HG02588 (cell line): ENCODE measurements at regions not wholly inside any gene's neighbourhood (a gene's known extent, or its start where the extent isn't known, plus 50 kb on each side); places are given as distances from the start of the nearest gene placed in this dataset.

ENCODE experiments used
- ATAC-seq: cut with Tn5 transposase; IDR thresholded peaks from one replicate; pipeline ENCODE4 v1.9.1; 2021; ENCODE audit warnings: mild to moderate bottlenecking, moderate library complexity; ENCODE audit not compliant: unreplicated experiment

GRCh38 chr14:84167026-84167425, 1362.9 kb upstream of the FLRT2 start:
- no peak for ATAC-seq

- ATAC-seq = no peak
These were observed 1349.6 kb upstream of the FLRT2 start for GRCh38 chr14:84180336-84180735.

GRCh38 chr14:84181072-84181471, 1348.9 kb upstream of the FLRT2 start:
- no peak for ATAC-seq

- ATAC-seq = no peak
These were observed 1334.4 kb upstream of the FLRT2 start for GRCh38 chr14:84195514-84195913.

- ATAC-seq = no peak
These were observed 1332.2 kb upstream of the FLRT2 start for GRCh38 chr14:84197704-84198103.

- ATAC-seq = no peak
These were observed 1327.5 kb upstream of the FLRT2 start for GRCh38 chr14:84202486-84202885.

GRCh38 chr14:84203896-84204295, 1326.0 kb upstream of the FLRT2 start:
- ATAC-seq = no peak

- no peak for ATAC-seq
These were observed 1321.5 kb upstream of the FLRT2 start for GRCh38 chr14:84208451-84208850.

GRCh38 chr14:84209031-84209430, 1320.9 kb upstream of the FLRT2 start:
- no peak for ATAC-seq

GRCh38 chr14:84217066-84217465, 1312.9 kb upstream of the FLRT2 start:
- ATAC-seq = no peak

GRCh38 chr14:84225268-84225667, 1304.7 kb upstream of the FLRT2 start:
- ATAC-seq = no peak

GRCh38 chr14:84228702-84229101, 1301.2 kb upstream of the FLRT2 start:
- no peak for ATAC-seq

GRCh38 chr14:84234281-84234680, 1295.7 kb upstream of the FLRT2 start:
- no peak for ATAC-seq

GRCh38 chr14:84236290-84236689, 1293.7 kb upstream of the FLRT2 start:
- no peak for ATAC-seq

- no peak for ATAC-seq
These were observed 1292.1 kb upstream of the FLRT2 start for GRCh38 chr14:84237881-84238280.

GRCh38 chr14:84247693-84248092, 1282.3 kb upstream of the FLRT2 start:
- ATAC-seq = no peak

GRCh38 chr14:84250893-84251292, 1279.1 kb upstream of the FLRT2 start:
- no peak for ATAC-seq

GRCh38 chr14:84251411-84252115, 1278.4 kb upstream of the FLRT2 start:
- ATAC-seq = no peak

GRCh38 chr14:84252706-84253105, 1277.2 kb upstream of the FLRT2 start:
- no peak for ATAC-seq

GRCh38 chr14:84253326-84253725, 1276.6 kb upstream of the FLRT2 start:
- no peak for ATAC-seq

GRCh38 chr14:84254290-84254689, 1275.7 kb upstream of the FLRT2 start:
- ATAC-seq = no peak

GRCh38 chr14:84262932-84263331, 1267.0 kb upstream of the FLRT2 start:
- ATAC-seq = no peak

GRCh38 chr14:84272290-84272721, 1257.6 kb upstream of the FLRT2 start:
- no peak for ATAC-seq
